ENCODE measurements at regions not wholly inside any gene's neighbourhood (a gene's known extent, or its start where the extent isn't known, plus 50 kb on each side); places are given as distances from the start of the nearest gene placed in this dataset.
A peak's percentile ranks its signal among the peaks of the same experiment; 100 is the strongest.

DNA sequence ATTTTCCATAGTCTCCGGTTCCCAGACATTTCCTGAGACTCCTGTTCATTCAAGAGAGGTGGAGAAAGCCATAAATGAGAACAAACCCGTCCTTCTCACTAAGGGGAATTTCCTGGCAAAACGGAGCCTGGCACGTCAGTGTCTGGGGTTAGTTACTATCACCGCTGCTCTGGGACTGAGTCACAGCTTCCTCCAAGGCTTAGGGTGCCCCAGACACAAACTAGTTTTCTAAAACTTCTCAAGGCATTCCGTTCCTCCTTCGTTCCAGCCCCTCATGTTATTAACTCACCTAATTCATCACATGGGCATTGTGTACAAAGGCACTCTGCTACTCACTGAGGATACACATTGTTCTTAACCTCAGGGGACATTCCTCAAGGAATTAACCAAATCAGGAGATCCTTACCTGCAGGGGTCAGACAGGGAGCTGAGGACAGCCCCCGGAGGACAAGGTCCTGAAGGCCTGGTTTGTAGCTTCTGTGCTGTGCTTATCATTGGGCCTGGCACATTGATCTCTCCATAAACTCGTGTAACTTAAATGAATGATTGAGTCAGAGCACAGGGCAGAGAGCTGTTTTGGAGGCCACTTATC is 103.0 kb upstream of the KLF6 start:
- TF ChIP-seq POLR2AphosphoS5 (IDR thresholded peaks at IDR 0.05) (peak in 1 of 3 donors; percentile 37), POLR2A (IDR thresholded peaks at IDR 0.05) (no peak), EP300 (IDR thresholded peaks at IDR 0.05; ENCODE audit: low read depth) (peak; percentile 19)
- TF ChIP-seq, protein P1, sequence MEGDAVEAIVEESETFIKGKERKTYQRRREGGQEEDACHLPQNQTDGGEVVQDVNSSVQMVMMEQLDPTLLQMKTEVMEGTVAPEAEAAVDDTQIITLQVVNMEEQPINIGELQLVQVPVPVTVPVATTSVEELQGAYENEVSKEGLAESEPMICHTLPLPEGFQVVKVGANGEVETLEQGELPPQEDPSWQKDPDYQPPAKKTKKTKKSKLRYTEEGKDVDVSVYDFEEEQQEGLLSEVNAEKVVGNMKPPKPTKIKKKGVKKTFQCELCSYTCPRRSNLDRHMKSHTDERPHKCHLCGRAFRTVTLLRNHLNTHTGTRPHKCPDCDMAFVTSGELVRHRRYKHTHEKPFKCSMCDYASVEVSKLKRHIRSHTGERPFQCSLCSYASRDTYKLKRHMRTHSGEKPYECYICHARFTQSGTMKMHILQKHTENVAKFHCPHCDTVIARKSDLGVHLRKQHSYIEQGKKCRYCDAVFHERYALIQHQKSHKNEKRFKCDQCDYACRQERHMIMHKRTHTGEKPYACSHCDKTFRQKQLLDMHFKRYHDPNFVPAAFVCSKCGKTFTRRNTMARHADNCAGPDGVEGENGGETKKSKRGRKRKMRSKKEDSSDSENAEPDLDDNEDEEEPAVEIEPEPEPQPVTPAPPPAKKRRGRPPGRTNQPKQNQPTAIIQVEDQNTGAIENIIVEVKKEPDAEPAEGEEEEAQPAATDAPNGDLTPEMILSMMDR (IDR thresholded peaks at IDR 0.05): no peak
- intact Hi-C loops (cut with DNase I; ENCODE audit: low total_unique reads): no loop called here
- no peaks in the 10 kb centered on the region for H3K27me3 ChIP-seq
- peaks cover 8 to 25% (median 14%) of the 10 kb centered on the region in 4 donors for H3K4me1 ChIP-seq
- no peaks in the 10 kb centered on the region for H3K9me3 ChIP-seq
- no peaks in the 10 kb centered on the region for H3K36me3 ChIP-seq
- H3K27ac ChIP-seq: peak overlapping the region; percentile 79 to 84 (median 82)
- H3K4me3 ChIP-seq: no peak overlapping the region
- peak; percentile 44 for DNase-seq
- WGBS, 2 donors (ENCODE audit: low coverage in 1 of 2): 44 to 61% methylated on average over 6 to 9 of the region's 9 CpGs
- in situ Hi-C loops (cut with MboI; ENCODE audit: low pct_ligation_motif_present in 1 of 4, low pct_unique_long_range_greater_than_20kb in 1 of 4, low sequenced_read_pairs in 3 of 4): no loop called here

DNA sequence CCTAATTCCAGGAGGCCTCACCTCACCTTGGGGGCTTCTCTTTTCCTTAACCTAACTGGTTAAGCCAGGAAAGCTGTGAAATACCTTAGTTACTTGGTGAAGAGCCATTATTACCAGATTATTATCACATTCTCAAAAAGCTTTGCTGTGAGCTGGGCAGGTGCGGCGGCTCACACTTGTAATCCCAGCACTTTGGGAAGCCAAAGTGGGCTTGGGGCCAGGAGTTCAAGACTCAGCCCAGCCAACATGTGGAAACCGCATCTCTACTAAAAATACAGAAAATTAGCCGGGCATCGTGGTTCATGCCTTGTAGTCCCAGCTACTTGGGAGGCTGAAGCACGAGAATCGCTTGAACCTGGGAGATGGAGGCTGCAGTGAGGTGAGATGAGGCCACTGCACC is 102.4 kb upstream of the KLF6 start:
- intact Hi-C loops (cut with DNase I; ENCODE audit: low total_unique reads) (no loop called here), in situ Hi-C loops (cut with MboI; ENCODE audit: low pct_ligation_motif_present in 1 of 4, low pct_unique_long_range_greater_than_20kb in 1 of 4, low sequenced_read_pairs in 3 of 4) (no loop called here)
- Histone ChIP-seq H3K4me1 (peaks cover 8 to 25% (median 14%) of the 10 kb centered on the region in 4 donors), H3K27me3 (no peaks in the 10 kb centered on the region), H3K36me3 (no peaks in the 10 kb centered on the region), H3K9me3 (no peaks in the 10 kb centered on the region), H3K27ac (peak overlapping the region; percentile 79 to 84 (median 82)), H3K4me3 (no peak overlapping the region)
- TF ChIP-seq, protein P1 (IDR thresholded peaks at IDR 0.05): no peak
- TF ChIP-seq EP300 (IDR thresholded peaks at IDR 0.05; ENCODE audit: low read depth) (no peak), POLR2A (IDR thresholded peaks at IDR 0.05) (no peak), POLR2AphosphoS5 (IDR thresholded peaks at IDR 0.05) (no peak)
- 83 to 100% methylated on average over 3 to 7 of the region's 7 CpGs for WGBS, 2 donors (ENCODE audit: low coverage in 1 of 2)
- no peak for DNase-seq

DNA sequence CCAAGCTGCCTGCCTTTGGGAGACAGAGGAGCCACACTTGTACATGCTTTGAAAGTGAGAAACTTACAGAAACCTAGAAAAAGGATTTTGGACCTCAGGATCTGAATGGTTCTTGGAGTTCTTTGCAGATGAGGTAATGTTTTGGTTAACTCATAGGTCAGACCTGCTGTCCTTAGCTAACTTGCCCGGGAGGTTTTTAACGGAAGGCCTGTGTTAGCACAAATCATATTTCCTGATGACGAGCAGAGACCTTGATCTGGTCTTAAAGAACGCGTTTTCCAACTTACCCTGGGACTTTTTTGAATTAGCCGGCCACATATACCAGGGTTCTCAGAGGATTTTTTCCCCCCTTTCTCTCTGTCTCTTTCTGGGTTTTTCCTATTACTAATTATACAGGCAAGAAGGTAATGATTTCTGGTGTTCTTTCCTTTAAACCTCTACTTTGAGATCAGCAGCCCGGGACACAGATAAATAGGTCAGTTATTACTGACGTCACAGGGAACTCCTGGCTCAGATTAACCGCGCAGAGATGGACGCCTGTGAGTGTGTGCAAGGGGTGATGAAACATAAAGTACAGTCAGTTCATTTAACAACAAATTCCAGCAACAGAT is 101.7 kb upstream of the KLF6 start:
- 32% methylated on average over 9 to 11 of the region's 11 CpGs for WGBS, 2 donors (ENCODE audit: low coverage in 1 of 2)
- no peaks in the 10 kb centered on the region for H3K27me3 ChIP-seq
- no peak overlapping the region for H3K4me3 ChIP-seq
- H3K9me3 ChIP-seq: no peaks in the 10 kb centered on the region
- no peaks in the 10 kb centered on the region for H3K36me3 ChIP-seq
- TF ChIP-seq POLR2A (IDR thresholded peaks at IDR 0.05) (peak; percentile 14), EP300 (IDR thresholded peaks at IDR 0.05; ENCODE audit: low read depth) (no peak)
- intact Hi-C loops (cut with DNase I; ENCODE audit: low total_unique reads): no loop called here
- in situ Hi-C loops (cut with MboI; ENCODE audit: low pct_ligation_motif_present in 1 of 4, low pct_unique_long_range_greater_than_20kb in 1 of 4, low sequenced_read_pairs in 3 of 4): no loop called here
- DNase-seq: no peak
- H3K4me1 ChIP-seq: peaks cover 8 to 25% (median 14%) of the 10 kb centered on the region in 4 donors
- peak overlapping the region; percentile 79 to 84 (median 82) for H3K27ac ChIP-seq

DNA sequence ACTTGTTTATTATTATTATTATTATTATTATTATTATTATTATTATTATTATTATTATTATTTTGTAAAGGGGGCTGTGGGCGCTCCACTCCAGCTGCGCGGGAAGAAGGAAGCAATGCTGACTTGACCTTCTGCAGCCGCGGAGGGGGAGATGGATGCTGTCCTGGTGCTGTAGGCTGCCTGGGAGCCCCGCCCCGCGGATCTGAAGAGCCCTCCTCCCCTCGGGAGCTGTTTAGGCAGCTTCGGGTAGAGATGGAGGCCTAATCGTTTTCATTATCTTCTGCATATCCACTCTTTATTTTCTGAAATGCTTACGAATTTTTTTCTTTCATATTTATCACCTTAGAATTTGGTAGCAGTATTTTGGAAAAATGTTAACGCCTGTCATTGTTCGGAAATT is 101.2 kb upstream of the KLF6 start:
- peak overlapping the region; percentile 79 to 84 (median 82) for H3K27ac ChIP-seq
- H3K36me3 ChIP-seq: no peaks in the 10 kb centered on the region
- TF ChIP-seq POLR2AphosphoS5 (IDR thresholded peaks at IDR 0.05) (no peak), EP300 (IDR thresholded peaks at IDR 0.05; ENCODE audit: low read depth) (no peak)
- no peak overlapping the region for H3K4me3 ChIP-seq
- intact Hi-C loops (cut with DNase I; ENCODE audit: low total_unique reads): no loop called here
- no peak for DNase-seq
- 54 to 61% methylated on average over 2 to 14 of the region's 14 CpGs for WGBS, 2 donors (ENCODE audit: low coverage in 1 of 2)
- peaks cover 8 to 25% (median 14%) of the 10 kb centered on the region in 4 donors for H3K4me1 ChIP-seq
- H3K9me3 ChIP-seq: no peaks in the 10 kb centered on the region
- in situ Hi-C loops (cut with MboI; ENCODE audit: low pct_ligation_motif_present in 1 of 4, low pct_unique_long_range_greater_than_20kb in 1 of 4, low sequenced_read_pairs in 3 of 4): no loop called here
- no peaks in the 10 kb centered on the region for H3K27me3 ChIP-seq

DNA sequence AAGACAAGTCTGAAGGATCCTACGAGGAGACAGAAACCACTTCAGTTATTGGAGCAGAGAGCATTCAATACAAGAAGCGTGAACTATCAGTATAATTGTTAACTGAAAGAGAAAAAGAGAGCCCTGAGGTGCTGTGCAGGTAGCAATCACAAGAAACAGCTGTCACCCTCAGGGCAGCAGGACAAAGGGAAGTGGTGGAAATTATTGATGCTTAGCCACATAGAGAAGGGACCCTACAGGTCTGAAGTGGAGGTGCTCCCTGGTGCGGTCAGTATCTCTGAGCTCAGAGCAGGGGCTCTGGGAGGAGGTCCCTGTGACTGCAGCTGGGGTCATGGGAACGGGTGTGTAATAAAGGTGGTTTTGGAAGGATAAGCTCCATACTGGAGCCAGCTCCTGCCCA is 97.8 kb upstream of the KLF6 start:
- DNase-seq: no peak
- in situ Hi-C loops (cut with MboI; ENCODE audit: low pct_ligation_motif_present in 1 of 4, low pct_unique_long_range_greater_than_20kb in 1 of 4, low sequenced_read_pairs in 3 of 4) (no loop called here), intact Hi-C loops (cut with DNase I; ENCODE audit: low total_unique reads) (loop anchor here (5.0 kb wide), 1 partner anchor 774 kb away; no protein-coding TSS in a partner anchor)
- no peaks in the 10 kb centered on the region for H3K36me3 ChIP-seq
- H3K4me3 ChIP-seq: no peak overlapping the region
- no peaks in the 10 kb centered on the region for H3K27me3 ChIP-seq
- no peak overlapping the region for H3K27ac ChIP-seq
- H3K4me1 ChIP-seq: peaks cover 4 to 19% (median 12%) of the 10 kb centered on the region in 4 donors
- WGBS, 2 donors (ENCODE audit: low coverage in 1 of 2): 88 to 92% methylated on average over 2 to 4 of the region's 4 CpGs
- no peaks in the 10 kb centered on the region for H3K9me3 ChIP-seq
- TF ChIP-seq POLR2A (IDR thresholded peaks at IDR 0.05) (no peak), EP300 (IDR thresholded peaks at IDR 0.05; ENCODE audit: low read depth) (no peak), POLR2AphosphoS5 (IDR thresholded peaks at IDR 0.05) (no peak)
- TF ChIP-seq, protein P1 (IDR thresholded peaks at IDR 0.05): no peak
